Midbrain (tissue), 1 donor: ENCODE measurements at regions not wholly inside any gene's neighbourhood (a gene's known extent, or its start where the extent isn't known, plus 50 kb on each side); places are given as distances from the start of the nearest gene placed in this dataset.
A peak's percentile ranks its signal among the peaks of the same experiment; 100 is the strongest.
"Not testable (repeated sequence)": the region's sequence is repeated elsewhere in the genome, so short reads cannot be mapped to it uniquely, and the experiment has no call there.

ENCODE experiments used
- DNase-seq: peaks from one replicate; lab custom pipeline; 2025; lab: John Stamatoyannopoulos, UW

DNA sequence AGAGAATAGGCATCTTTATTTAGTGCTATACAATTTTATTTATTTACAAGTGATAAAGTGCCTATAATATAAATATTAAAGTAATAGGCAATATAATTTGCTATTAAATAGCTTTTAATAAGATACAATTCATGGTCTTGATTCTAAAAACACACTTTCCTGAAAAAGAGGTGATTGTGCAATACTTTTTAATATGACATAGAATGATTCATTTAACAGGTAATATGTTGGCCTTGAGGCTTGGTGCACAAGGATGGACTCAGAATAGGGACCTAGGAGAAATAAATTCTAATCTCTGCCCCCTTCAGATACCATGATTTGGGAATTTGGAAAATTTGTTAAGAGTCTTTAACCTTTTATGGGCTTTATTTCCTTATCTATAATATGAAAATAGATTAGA lies 149.9 kb upstream of the FUT9 start:
- DNase-seq, result no peak

DNA sequence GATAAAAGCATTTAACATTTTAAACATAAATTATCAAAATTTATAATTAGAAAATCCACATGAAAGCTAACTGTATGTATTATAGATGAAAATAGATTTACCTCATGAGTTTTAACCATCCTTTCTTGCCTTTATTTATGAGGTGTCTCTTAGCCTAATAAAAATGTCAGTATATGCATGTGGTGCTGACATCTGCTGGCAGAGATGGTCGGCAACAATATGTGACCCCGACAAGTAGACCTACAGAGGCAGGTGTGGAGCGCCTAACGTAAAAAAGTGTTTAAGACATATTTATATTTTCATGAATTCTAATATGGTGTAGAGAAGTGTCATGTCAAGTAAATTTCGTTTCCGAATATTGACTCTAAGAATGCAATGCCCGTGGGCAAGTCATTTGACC lies 149.0 kb upstream of the FUT9 start:
- no peak for DNase-seq

DNA sequence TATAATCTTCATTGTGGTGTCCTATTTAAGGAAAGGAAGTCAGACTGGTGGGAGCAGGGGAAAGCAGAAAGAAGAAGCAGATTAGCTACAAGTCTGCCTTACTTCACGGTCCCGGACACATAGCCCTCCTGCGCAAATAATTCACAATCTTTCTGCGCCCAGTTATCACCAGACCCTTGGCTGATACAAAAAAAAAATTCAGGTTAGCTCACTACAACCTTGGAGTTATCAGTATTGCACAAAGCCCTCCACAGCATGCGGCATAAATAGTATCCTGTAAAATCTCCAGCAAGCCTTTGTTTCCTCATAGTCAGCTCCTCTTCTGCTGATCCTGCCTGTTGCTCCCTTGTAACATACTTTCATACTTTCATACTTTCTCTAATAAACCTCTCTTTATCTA lies 148.6 kb upstream of the FUT9 start:
- no peak for DNase-seq

DNA sequence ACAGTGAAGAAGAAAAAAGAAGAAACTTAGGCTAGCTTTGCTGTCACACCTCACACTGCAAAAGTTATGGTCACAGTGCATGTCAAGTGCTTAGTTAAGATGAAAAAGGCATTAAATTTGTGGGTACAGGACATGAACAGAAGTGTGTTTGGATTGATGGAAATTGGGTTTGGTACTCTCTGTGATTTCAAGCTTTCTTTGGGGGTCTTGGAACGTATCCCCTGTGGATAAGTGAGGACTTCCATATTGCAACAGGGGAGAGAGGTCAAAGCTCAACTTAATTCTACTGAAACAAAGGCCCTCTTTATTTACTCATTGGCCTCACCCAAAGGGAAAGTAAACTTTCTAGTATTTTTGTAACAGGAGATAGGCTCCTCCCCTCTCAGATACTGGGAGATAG lies 138.3 kb upstream of the FUT9 start:
- DNase-seq, result no peak

- DNase-seq, result no peak
These were observed 135.9 kb upstream of the FUT9 start for GRCh38 chr6:95879856-95880255.

DNA sequence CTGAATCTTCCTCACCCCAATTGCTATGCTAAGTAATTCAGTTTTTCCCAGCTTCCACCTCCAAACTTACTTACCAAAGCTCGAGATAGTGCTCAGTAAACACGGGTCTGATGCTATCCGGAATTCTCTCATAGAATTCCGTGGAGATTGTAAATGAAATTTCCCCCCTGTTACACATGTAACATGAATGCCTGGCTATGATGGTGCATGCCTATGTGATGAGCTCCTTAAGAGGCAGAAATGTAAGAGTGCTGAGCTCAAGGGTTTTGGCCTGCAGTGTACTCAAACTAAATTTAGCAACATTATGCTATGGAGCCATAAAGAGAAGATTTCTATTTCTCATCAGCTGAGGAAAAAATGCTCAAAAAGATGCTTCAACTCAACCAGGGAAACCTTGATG lies 133.4 kb upstream of the FUT9 start:
- DNase-seq, result no peak

- not testable (repeated sequence) for DNase-seq
These were observed 127.1 kb upstream of the FUT9 start for GRCh38 chr6:95888711-95889110.

DNA sequence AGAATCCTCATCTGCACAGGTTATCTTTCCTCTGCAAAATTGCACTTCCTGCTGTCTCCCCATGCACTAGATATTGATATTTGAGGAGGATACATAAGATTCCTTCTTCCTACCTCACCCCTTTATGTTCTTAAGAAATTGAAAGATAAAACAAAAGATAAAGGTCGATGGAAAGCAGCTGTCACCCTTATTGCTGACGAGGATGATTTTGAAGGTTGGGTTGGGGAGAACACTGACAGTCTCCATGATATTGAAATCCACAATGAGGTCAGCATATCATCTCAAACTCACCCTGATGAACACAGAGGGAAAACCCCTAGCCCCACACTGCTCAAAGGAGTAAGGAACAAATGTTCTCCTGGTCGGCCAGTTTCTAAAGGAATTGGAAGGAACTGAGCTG lies 110.6 kb upstream of the FUT9 start:
- no peak for DNase-seq

GRCh38 chr6:95917034-95917433 lies 98.7 kb upstream of the FUT9 start:
- DNase-seq, result no peak

- no peak for DNase-seq
These were observed 92.3 kb upstream of the FUT9 start for GRCh38 chr6:95923518-95923917.

- DNase-seq, result peak; percentile 29
These were observed 80.0 kb upstream of the FUT9 start for GRCh38 chr6:95935736-95936135.

GRCh38 chr6:95946906-95947305 lies 68.9 kb upstream of the FUT9 start:
- no peak for DNase-seq

GRCh38 chr6:95948324-95948723 lies 67.5 kb upstream of the FUT9 start:
- no peak for DNase-seq

- DNase-seq, result no peak
These were observed 65.8 kb upstream of the FUT9 start for GRCh38 chr6:95949985-95950384.

DNA sequence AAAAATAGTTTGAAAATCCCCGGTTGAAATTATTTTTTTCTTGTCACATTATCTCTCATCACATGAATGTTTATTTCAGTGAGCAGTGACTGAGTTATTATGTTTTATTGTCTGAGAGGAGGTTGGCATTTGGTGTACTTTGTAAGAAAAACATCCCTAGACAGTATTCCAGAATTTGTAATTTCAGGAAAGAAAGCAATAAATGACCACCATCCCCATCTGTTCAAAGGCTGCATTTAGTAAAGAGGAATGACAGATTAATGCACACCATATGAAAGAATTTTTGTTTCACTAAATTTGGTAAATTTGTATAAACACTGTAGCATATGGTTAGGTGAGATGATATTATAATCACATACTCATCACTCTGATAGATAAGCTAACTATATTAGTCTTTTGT lies 57.1 kb upstream of the FUT9 start:
- DNase-seq, result no peak

DNA sequence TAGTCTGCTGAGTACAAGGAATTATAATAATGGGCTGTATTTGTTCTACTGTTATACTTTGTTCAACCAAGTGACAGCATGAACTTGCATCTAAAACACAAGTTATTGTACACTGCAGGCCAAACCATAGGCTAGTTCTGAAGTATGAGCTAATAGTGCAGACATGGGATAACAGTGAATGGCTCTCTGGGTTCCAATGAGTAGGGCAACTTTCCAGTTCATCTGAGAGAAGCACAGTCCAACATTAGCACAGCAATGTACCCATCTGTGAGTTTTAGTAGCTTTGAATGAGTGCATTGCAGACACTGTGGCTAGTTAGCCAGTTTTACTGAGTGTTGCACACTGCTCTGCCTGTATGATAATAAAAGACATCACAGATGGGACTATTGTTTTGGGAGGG lies 56.5 kb upstream of the FUT9 start:
- DNase-seq, result peak; percentile 28
